ENCODE measurements at regions not wholly inside any gene's neighbourhood (a gene's known extent, or its start where the extent isn't known, plus 50 kb on each side); places are given as distances from the start of the nearest gene placed in this dataset.

DNA sequence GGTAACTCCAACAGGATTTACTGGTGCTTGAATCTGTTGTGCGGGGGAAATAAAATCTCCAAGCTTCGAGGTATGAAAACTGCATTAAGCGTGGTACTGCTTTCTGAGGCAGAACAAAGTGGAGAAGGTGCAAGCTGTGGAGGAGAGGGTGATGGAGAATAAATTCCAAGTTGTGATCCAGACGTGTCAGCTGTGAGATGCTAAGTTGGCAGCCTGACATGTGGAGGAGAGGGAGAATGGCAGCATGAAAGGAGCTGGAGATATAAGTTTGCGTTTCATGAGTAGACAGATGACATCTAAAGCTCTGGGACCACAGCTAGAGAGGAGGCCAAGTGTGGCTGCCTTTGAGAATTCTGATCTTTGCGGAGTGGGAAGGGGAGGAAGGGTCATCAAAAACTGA, 411.8 kb downstream of the FBXO15 start:
- Histone ChIP-seq H3K27me3 (ENCODE audit: control insufficient read depth in 4 of 4, insufficient read depth in 4 of 4, low read length in 3 of 4) (no peaks in the 10 kb centered on the region), H3K4me1 (ENCODE audit: control insufficient read depth in 4 of 4, insufficient read depth in 4 of 4, low read length in 3 of 4) (no peaks in the 10 kb centered on the region), H3K9ac (ENCODE audit: low read depth in 1 of 2, low read length in 2 of 2) (no peak overlapping the region), H3K4me3 (ENCODE audit: low read depth in 1 of 3, low read length in 3 of 3) (no peak overlapping the region), H3K9me3 (ENCODE audit: control insufficient read depth in 4 of 4, low read length in 3 of 4) (no peaks in the 10 kb centered on the region), H3K36me3 (ENCODE audit: control insufficient read depth in 4 of 4, insufficient read depth in 3 of 4, low read depth in 1 of 4, low read length in 3 of 4) (no peaks in the 10 kb centered on the region), H3K27ac (ENCODE audit: low read depth in 1 of 2, low read length in 2 of 2) (no peak overlapping the region)
- WGBS, result 66% methylated on average over 6 of the region's 6 CpGs
- TF ChIP-seq FOXA1 (IDR thresholded peaks at IDR 0.05) (no peak), RXRA (IDR thresholded peaks at IDR 0.05) (no peak), JUND (IDR thresholded peaks at IDR 0.05) (no peak), NR2F2 (IDR thresholded peaks at IDR 0.05) (no peak), EGR1 (IDR thresholded peaks at IDR 0.05; ENCODE audit: low read depth in 2 of 2) (no peak), REST (IDR thresholded peaks at IDR 0.05) (no peak), RAD21 (IDR thresholded peaks at IDR 0.05) (no peak), MAX (IDR thresholded peaks at IDR 0.05) (no peak), SP1 (IDR thresholded peaks at IDR 0.05) (no peak), HNF4A (conservative IDR thresholded peaks at IDR 0.05) (no peak), TAF1 (conservative IDR thresholded peaks at IDR 0.05) (no peak)
- TF ChIP-seq, protein P1, sequence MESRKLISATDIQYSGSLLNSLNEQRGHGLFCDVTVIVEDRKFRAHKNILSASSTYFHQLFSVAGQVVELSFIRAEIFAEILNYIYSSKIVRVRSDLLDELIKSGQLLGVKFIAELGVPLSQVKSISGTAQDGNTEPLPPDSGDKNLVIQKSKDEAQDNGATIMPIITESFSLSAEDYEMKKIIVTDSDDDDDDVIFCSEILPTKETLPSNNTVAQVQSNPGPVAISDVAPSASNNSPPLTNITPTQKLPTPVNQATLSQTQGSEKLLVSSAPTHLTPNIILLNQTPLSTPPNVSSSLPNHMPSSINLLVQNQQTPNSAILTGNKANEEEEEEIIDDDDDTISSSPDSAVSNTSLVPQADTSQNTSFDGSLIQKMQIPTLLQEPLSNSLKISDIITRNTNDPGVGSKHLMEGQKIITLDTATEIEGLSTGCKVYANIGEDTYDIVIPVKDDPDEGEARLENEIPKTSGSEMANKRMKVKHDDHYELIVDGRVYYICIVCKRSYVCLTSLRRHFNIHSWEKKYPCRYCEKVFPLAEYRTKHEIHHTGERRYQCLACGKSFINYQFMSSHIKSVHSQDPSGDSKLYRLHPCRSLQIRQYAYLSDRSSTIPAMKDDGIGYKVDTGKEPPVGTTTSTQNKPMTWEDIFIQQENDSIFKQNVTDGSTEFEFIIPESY (IDR thresholded peaks at IDR 0.05), result no peak
- no peak for DNase-seq (ENCODE audit: low spot score)

DNA sequence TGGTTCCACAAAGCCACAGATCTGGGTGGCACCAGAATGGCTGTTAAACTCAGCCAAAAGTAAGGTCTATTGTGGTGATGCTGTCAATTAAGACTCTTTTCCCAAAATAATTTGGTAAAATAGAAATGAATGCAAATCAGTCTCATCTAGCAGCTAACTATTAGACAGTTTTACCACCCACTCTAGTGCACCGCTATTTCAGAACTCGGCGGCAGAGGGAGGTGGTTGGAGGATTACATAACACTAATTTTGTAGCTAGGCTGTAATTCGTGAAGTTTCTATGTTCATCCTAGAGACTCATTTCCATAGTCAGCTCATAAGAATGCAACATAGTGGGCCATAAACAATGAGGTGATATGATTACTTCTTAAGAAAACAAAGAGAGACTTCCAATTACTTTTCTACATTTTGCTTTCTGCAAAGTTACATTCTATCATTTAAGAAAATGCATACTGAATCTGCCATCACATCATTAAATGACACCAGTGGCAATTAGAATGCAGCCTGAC, 413.8 kb downstream of the FBXO15 start:
- H3K9ac ChIP-seq (ENCODE audit: low read depth in 1 of 2, low read length in 2 of 2), result no peak overlapping the region
- H3K27me3 ChIP-seq (ENCODE audit: control insufficient read depth in 4 of 4, insufficient read depth in 4 of 4, low read length in 3 of 4), result no peaks in the 10 kb centered on the region
- peaks cover 0 to 3% (median 0%) of the 10 kb centered on the region in 4 donors for H3K9me3 ChIP-seq (ENCODE audit: control insufficient read depth in 4 of 4, low read length in 3 of 4)
- H3K27ac ChIP-seq (ENCODE audit: low read depth in 1 of 2, low read length in 2 of 2), result no peak overlapping the region
- H3K4me3 ChIP-seq (ENCODE audit: low read depth in 1 of 3, low read length in 3 of 3), result no peak overlapping the region
- 84% methylated on average over 4 of the region's 4 CpGs for WGBS
- TF ChIP-seq REST (IDR thresholded peaks at IDR 0.05), result no peak
- TF ChIP-seq GABPA (IDR thresholded peaks at IDR 0.05 in 1 of 2, conservative IDR thresholded peaks at IDR 0.05 in 1 of 2), result no peak
- TF ChIP-seq, protein P1 (IDR thresholded peaks at IDR 0.05), result no peak
- TF ChIP-seq SP1 (IDR thresholded peaks at IDR 0.05), result no peak
- TF ChIP-seq RXRA (IDR thresholded peaks at IDR 0.05), result no peak
- TF ChIP-seq HNF4A (conservative IDR thresholded peaks at IDR 0.05), result no peak
- TF ChIP-seq NR2F2 (IDR thresholded peaks at IDR 0.05), result no peak
- TF ChIP-seq TAF1 (conservative IDR thresholded peaks at IDR 0.05), result no peak
- TF ChIP-seq, protein P2, sequence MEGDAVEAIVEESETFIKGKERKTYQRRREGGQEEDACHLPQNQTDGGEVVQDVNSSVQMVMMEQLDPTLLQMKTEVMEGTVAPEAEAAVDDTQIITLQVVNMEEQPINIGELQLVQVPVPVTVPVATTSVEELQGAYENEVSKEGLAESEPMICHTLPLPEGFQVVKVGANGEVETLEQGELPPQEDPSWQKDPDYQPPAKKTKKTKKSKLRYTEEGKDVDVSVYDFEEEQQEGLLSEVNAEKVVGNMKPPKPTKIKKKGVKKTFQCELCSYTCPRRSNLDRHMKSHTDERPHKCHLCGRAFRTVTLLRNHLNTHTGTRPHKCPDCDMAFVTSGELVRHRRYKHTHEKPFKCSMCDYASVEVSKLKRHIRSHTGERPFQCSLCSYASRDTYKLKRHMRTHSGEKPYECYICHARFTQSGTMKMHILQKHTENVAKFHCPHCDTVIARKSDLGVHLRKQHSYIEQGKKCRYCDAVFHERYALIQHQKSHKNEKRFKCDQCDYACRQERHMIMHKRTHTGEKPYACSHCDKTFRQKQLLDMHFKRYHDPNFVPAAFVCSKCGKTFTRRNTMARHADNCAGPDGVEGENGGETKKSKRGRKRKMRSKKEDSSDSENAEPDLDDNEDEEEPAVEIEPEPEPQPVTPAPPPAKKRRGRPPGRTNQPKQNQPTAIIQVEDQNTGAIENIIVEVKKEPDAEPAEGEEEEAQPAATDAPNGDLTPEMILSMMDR (IDR thresholded peaks at IDR 0.05; ENCODE audit: low read depth, low read length, missing input control), result no peak
- no peak for TF ChIP-seq EGR1 (IDR thresholded peaks at IDR 0.05; ENCODE audit: low read depth in 2 of 2)
- DNase-seq (ENCODE audit: low spot score), result no peak
- no peaks in the 10 kb centered on the region for H3K4me1 ChIP-seq (ENCODE audit: control insufficient read depth in 4 of 4, insufficient read depth in 4 of 4, low read length in 3 of 4)
- no peaks in the 10 kb centered on the region for H3K36me3 ChIP-seq (ENCODE audit: control insufficient read depth in 4 of 4, insufficient read depth in 3 of 4, low read depth in 1 of 4, low read length in 3 of 4)

All from liver (tissue), 8 donors.